ENCODE measurements at regions not wholly inside any gene's neighbourhood (a gene's known extent, or its start where the extent isn't known, plus 50 kb on each side); places are given as distances from the start of the nearest gene placed in this dataset.

DNA sequence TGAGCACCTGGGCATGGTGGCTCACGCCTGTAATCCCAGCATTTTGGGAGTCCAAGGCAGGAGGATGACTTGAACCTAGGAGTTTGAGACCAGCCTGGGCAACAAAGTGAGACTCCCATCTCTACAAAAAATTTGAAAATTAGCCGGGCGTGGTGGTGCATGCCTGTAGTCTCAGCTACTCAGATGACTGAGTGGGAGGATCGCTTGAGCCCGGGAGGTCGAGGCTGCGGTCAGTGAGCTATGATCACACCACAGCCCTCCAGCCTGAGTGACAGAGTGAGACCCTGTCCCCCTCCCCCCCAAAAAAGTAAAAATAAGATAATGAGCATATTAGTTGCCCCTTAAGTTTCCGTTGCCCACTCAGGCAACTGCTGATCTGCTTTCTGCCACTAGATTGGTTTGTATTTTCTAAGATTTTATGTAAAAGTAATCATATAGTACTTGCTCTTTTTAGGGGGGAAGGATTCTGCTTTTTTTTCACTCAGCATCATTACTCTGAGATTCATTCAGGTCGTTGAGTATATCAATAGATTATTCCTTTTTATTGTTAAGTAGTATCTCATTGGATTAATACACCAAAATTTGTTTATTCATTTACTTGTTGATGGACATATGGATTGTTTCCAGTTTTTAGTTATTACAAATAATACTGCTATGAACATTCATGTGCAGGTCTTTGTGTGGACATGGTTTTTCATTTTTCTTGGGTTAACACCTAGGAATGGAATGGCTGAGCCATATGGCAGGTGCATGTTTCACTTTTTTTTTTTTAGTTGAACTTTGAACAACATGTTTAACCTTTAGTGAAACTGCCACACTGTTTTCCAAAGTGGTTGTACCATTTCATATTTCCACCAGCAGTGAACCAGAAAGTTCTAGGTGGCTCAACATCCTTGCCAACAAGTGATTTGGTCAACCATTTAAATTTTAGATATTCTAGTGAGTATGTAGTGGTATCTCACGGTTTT, 75.0 kb upstream of the SPRED2 start:
- no peak for DNase-seq

DNA sequence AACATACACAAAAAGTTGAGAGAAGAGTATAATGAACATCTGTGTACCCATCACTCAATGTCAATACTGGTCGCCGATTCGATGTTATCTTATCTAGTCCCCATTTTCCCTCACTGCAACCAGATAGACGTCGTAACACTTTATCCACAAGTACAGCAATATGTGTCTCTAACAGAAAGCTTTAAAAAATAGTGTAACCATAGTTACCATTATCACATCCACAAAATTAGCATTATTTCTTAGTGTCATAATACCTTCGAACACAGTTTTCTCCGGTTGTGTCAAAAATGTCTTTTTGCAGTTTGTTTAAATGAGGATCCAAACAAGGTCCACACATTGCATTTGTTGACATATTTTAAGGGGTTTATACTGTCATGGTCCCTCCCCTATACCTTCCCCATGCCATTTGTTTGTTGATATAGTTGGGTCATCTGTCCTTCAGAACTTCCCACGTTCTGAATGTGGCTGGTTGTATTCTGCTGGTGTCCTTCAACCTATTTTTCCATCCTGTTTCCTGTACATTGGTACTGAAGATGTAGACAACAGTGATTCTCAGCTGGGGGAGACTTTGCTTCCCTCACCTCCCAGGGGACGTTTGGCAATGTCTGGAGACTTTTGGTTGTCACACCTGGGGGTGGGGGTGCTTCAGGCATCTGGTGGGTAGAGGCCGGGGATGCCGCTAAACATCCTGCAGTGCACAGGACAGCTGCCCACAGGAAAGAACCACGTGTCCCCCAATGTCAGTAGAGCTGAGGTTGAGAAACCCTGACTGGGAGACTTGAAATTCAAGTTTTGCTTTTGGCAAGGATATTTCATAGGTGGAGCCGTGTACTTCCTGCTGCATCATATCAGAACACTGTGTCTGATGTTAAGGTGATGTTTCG, 72.7 kb upstream of the SPRED2 start:
- DNase-seq, result no peak

DNA sequence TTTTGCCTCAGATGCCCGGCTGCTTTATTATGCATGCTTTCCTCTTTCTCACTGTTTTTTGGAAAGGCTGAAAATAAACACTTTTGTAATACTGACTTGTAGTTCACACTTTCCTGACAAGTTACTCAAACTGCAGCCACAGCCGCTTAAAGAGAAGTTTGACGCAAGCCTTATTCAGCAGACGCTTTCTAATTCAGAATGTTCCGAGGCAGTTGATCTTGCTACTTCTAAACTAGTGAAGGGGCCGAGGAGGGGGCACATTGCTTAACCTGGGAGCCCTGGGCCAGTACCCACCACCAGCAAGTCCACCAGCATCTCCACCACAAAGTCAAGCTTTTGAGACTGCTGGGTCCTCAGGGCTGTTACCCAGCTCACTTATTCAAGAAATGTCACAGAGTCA, 71.8 kb upstream of the SPRED2 start:
- DNase-seq, result no peak

DNA sequence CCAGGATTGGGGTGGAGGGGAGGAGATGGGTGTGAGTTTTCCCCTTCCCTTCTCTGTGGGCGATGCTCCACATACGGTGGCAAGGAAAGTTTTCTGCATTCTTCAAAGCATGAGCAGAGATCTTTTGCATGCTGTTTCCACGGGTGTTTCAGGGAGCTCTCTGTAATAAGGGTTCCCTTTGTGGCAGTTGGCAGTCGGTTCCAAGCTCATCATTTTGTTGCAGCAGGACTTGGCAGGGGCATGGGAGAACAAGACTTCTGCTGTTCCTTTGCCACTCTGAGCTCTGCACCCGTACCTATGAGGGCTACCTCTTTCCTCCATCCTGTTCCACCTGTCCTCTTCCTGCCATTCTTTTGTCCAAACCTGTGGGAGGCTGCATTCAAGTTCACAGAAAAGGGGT, 71.3 kb upstream of the SPRED2 start:
- DNase-seq, result no peak

DNA sequence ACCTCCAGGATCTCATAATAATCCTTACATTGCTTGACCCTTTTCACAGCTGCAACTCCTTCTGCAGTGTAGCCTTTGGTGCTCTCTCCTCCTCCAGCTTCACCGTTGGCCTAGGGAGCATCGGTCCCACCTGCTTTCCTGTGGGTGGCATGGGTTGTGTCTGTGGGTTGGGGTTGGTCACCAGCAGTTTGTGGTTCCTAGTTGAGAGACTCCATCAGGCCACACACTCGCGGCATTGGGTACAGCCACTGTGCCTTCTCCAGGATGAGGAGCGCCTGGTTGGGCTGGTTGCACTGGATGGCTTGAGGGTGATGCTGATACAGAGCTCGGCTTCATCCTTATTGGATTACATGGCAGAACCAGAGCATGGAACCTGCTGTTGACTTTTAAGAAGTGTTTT, 69.4 kb upstream of the SPRED2 start:
- DNase-seq, result no peak

DNA sequence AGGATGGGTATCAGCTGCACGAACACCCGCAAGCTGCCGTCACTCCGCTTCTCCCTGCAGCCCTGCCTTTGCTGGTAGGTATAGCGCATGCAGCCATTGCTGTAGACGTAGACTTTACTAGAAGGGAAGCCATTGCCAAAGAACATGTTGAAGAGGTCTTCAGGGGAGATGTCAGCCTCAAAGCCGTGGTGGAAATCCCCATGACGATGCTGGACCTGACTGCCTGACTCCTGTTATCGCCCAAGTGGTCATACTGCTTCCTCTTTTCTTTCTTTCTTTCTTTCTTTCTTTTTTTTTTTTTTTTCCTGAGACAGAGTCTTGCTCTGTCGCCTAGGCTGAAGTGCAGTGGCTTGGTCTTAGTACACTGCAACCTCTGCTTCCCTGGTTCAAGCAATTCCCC, 68.7 kb upstream of the SPRED2 start:
- no peak for DNase-seq

DNA sequence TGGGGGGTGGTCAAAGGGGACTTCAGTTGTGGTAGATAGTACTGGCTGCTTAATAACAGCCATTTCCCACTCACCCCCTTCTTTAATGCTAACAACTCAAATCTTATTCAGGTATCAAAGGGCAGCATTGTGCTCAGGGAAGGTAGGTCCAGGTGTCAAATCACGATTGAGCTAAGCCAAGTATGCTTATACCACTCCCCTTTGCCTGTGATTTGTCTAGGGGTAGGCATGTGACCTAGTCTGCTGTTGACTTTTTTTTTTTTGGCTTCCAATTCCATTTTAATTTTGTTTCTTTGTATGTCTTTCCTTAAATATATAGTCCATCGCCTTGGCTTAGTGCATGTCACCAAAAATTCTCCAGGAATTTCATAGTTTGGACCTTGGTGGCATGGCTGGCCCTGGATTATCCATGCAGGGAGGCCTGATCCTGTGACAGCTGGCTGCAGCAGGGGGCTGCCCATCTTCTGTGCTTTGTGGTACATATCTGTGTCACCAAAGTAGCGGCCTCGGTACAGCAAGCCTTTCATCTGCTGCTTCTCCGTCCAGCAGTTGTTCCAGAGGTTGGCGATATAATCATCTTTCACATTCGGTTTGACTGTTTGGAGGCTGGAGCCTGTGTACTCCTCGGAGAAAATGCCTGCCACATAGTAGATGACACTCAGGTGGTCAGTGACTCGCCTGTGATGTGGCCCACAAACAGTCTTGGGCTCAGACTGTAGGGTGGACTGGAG, 68.1 kb upstream of the SPRED2 start:
- no peak for DNase-seq

DNA sequence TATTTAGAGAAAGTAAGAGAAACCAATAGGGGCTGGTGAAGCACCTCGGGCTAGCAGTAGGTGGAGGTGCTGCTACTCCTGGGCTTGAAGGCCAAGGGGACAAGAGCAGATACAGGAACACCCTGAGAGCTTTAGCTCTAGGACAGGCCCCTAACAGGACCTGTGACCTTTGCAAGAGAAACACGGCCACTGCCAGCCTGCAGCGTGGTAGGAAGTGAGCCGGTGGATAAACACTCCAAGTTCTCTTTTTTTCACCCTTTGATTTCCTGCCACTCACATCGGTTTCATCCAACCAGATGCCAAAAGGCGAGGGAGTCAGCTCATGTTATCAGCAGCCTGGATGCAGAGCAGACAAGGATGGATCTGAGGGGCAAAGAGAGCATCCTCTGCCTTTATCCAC, 66.8 kb upstream of the SPRED2 start:
- DNase-seq, result no peak

DNA sequence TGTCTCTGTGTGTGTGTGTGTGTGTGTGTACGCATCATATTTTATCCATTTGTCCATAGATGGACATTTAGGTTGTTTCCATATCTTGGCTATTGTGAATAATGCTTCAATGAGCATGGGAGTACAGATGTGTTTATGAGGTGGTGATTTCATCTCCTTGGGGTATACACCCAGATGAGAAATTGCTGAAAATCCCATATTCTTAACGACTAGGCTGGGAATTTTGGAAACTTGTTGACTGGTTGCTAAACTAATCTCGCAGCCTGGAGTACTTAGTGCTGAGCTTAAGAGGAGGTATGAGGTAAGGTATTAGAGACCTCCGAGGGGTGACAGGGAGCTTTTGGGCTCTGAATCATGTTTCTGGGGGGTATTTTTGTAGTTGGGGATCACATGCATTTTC, 66.0 kb upstream of the SPRED2 start:
- DNase-seq, result no peak

DNA sequence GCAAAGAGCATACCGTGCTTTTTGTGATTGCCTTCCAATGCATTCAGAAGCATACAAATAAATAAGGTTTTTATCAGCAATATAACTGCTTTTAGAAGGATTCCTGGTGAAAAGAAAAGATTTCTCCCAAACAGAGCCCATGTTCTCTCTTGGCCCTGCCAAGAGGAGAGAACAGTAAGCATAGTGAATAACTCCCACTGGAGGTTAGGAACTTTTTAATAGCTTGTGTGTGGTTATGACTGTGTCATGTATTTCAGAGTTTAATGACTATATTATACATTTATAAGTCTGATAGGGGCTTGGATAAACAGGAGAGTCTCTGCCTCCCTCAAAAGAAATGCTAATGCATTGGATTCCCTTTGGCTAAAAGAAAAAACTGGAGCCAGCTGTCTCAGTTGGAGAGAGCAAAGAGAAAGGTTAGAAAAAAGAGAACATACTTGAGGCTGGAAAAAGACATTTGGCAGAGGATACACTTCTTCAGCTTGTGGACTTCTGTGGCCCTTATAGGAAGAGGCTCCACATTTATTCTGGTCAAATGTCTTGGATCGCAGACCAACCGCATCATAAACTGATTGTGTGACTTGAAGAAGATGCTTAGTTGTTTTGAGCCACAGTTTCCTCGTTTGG, 63.0 kb upstream of the SPRED2 start:
- DNase-seq, result no peak

DNA sequence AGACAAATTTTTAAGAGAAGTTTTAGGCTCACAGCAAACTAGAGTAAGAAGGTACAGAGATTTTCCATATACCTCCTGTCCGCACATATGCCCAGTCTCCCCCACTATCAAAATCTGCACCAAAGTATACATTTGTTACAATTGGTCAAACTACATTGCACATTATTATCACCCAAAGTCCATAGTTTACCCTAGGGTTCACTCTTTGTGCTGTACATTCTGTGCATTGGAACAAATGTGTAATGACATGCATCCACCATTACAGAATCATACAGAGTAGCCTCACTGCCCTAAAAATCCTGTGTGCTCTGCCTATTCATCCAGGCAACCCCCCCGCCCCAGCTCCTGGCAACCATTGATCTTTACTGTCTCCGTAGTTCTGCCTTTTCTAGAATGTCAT, 61.7 kb upstream of the SPRED2 start:
- DNase-seq, result no peak

DNA sequence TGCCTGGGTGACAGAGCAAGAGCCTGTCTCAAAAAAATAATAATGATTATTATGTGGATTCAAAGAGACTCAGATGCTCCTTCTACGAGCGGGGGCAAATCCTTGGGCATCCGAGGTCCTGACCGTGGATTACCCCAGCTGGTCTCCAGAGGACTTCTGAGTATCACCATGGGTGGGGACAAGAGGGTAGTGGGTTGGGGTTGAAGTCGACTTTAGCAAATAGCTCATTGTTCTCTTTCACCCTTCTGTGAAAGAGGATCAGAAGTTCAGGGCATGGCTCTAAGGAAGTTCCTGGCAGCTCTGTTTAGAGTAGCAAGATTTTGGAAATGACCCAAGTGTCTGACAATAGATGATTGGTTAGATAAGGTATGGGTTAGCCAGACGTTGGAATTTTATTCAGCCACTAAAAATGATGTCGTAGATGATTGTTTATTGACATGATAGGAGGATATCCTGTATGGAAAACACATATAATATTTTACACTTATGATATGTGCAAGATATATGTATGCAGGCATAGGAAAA, 59.0 kb upstream of the SPRED2 start:
- no peak for DNase-seq

DNA sequence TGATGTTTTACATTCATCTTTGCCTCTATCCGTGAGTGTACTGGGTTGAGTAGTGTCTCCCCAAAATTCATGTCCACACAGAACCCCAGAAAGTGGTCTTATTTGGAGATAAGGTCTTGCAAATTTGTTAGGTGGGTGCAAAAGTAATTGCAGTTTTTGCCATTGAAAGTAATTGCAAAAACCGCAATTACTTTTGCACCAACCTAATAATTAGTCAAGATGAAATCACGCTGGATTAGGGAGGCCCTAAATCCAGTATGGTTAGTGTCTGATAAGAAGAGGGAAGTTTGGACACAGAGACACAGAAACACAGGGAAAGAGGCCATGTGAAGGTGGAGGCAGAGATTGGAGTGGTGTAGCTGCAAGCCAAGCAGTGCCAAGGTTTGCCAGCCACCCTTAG, 57.8 kb upstream of the SPRED2 start:
- no peak for DNase-seq

DNA sequence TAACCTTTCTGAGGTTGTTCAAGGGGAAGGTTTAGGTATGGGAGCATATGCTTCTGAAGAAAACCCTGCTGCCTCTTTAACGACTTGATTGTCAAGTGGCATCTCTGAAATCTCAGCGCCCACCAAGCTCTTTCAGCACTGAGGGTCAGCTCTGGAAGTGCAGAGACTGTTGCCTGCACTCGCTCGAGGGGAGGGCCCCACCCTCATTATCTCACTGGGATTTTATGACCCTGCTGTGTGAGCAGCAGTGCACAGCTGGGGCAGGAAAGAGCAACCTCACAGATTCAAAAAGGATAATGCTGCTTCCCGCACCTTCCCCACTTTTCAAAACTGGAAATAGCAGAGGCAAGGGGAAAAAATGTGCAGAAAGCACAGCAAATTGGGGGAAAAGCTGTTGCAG, 56.9 kb upstream of the SPRED2 start:
- no peak for DNase-seq

DNA sequence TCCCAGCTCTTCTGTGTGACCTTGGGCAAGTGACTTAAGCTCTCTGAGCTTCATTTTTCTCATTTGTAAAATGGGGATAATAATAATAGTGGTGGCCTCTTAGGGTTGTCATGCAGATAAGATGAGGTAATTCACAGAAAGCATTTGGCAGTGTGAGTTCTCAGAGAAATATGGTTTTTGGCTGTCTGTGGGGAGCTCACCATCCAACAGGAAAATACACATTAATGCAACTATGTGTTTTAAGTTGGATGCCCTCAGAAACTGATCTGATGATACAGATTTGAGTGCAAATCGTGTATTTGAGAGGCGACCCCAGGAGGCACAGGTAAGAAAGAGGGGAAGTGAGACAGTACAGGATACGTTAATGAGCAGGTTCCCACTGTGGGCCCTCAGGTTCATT, 56.1 kb upstream of the SPRED2 start:
- DNase-seq, result no peak

DNA sequence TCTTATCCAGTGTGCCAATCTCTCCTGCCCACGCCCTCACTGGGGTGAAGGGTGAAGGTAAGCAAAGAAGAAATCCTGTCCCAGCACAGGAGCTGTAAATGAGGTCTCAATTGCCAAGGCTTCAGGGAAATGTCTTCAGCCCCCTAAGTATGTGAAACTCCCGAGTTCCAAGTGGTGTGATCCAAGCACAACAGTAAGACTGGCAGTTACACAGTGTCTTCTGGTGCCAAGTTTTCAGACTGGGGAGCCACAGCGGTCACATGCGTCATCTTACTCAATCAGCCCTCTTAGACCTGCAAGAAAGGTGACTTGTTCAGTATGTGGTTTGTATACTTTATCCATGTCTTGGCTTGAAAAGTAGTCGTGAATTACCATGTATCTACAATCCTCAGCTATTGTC, 55.0 kb upstream of the SPRED2 start:
- DNase-seq, result no peak

DNA sequence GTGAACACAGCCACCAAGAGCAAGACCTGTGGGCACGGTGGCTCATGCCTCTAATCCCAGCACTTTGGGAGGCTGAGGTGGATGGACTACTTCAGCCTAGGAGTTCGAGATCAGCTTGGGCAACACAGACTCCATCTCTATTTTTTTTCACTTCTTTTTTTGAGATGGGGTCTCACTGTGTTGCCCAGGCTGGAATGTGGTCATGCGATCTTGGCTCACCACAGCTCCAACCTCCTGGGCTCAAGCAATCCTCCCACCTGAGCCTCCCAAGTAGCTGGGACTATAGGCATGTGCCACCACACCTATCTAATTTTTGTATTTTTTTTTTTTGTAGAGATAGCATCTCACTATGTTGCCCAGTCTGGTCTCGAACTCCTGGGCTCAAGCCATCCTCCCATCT, 54.4 kb upstream of the SPRED2 start:
- no peak for DNase-seq

DNA sequence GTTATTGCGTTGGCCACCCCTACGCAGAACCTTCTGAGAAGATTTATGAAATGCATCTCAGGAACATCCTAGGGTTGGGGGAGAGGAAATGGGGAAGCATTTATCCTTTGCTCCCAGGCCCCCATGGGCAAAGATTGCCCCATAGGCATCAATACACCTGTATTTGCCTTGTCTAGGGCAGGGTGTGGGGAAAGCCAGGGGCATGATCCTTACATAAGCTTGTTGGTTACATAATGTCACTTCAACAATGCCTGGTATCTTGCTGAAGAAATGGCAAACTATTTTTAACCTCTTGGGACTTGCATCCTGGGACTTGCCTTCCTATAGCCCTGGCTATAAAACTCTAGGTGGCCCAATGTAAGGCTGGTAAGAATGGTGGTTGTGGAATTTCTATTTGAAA, 53.9 kb upstream of the SPRED2 start:
- DNase-seq, result no peak

DNA sequence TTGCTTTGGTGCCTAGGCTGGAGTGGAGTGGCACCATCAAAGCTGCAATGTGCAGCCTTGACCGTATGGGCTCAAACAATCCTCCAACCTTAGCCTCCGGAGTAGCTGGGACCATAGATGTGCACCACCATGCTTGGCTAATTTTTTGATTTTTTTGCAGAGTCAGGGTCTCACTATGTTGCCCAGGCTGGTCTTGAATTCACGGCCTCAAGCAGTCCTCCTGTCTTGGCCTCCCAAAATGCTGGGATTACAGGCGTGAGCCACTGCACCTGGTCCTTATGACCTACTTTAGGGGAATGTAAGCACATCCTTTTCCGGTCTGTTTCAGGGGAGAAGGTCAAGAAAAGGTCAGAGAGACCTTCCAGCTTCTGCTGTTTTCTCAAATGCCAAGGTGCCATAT, 53.4 kb upstream of the SPRED2 start:
- no peak for DNase-seq

DNA sequence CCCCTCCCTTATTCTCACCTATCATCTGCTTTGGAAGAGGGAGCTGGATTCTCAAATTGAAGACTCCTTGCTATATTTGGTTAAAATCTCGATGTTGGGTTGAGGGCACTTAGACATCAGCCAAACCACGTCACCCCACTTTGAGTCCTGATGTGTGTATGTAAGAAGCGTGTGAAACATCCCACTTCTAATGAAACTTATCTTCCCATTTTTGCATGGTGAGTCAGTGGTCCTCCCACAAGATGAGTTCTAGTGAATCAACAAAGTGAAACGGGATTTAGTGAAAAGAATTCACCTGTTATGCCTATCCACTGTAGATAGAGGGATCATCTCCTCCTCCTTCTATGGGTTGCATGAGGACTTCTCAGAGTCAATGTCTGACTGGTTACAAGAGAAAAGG, 51.4 kb upstream of the SPRED2 start:
- DNase-seq, result no peak

DNA sequence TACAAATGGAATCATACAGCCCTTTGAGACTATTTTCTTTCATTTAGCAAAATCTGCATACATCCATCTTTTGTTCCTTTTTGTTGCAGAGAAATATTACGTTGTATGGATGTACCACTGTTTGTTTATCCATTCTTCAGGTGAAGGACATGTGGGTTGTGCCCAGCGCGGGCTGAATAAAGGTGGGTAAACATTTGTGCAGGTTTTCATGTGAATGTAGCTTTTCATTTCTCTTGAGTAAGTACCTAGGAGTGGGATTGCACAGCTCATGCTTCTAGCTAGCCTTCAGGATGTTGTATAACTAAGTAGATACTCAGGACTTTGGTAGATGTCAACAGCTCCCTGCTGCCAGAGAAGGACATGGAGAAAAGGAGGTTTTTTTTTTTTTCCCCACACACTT, 50.6 kb upstream of the SPRED2 start:
- no peak for DNase-seq
